ENCODE measurements at regions not wholly inside any gene's neighbourhood (a gene's known extent, or its start where the extent isn't known, plus 50 kb on each side); places are given as distances from the start of the nearest gene placed in this dataset.
"Not testable (repeated sequence)": the region's sequence is repeated elsewhere in the genome, so short reads cannot be mapped to it uniquely, and the experiment has no call there.

GRCh38 chr5:87640902-87641301 is 228.2 kb upstream of the CCNH start:
- H3K36me3 ChIP-seq (ENCODE audit: insufficient read depth, low read length) = no peaks in the 10 kb centered on the region
- DNase-seq (ENCODE audit: low read depth, low spot score) = no peak
- no peak for TF ChIP-seq POLR2AphosphoS5 (IDR thresholded peaks at IDR 0.05; ENCODE audit: borderline replicate concordance, low read depth, low read length)
- H3K4me3 ChIP-seq = no peak overlapping the region
- H3K27ac ChIP-seq = no peak overlapping the region
- no peak overlapping the region for H3K9ac ChIP-seq (ENCODE audit: insufficient read length)
- H3K9me3 ChIP-seq (ENCODE audit: low read depth, low read length) = no peaks in the 10 kb centered on the region; the same call in 1 of the 2 replicates

GRCh38 chr5:87627363-87627762 is 214.6 kb upstream of the CCNH start:
- H3K4me3 ChIP-seq = peak overlapping the region; percentile 62
- H3K27ac ChIP-seq = peak overlapping the region; percentile 49; the same call in 1 of the 2 replicates
- H3K9me3 ChIP-seq (ENCODE audit: low read depth, low read length) = no peaks in the 10 kb centered on the region
- TF ChIP-seq POLR2AphosphoS5 (IDR thresholded peaks at IDR 0.05; ENCODE audit: borderline replicate concordance, low read depth, low read length) (no peak), FOXP2 (optimal IDR thresholded peaks at IDR 0.05; ENCODE audit: control extremely low read depth, extremely low read length, insufficient read depth) (no peak), EZH2 (IDR thresholded peaks at IDR 0.05) (no peak)
- peak; percentile 42 for DNase-seq (ENCODE audit: low read depth, low spot score)
- no peak overlapping the region for H3K9ac ChIP-seq (ENCODE audit: insufficient read length)
- no peaks in the 10 kb centered on the region for H3K36me3 ChIP-seq (ENCODE audit: insufficient read depth, low read length)

GRCh38 chr5:87608385-87608784 is 195.7 kb upstream of the CCNH start:
- H3K36me3 ChIP-seq (ENCODE audit: insufficient read depth, low read length) = no peaks in the 10 kb centered on the region
- TF ChIP-seq EZH2 (IDR thresholded peaks at IDR 0.05) (no peak), POLR2AphosphoS5 (IDR thresholded peaks at IDR 0.05; ENCODE audit: borderline replicate concordance, low read depth, low read length) (no peak), FOXP2 (optimal IDR thresholded peaks at IDR 0.05; ENCODE audit: control extremely low read depth, extremely low read length, insufficient read depth) (no peak)
- no peak for DNase-seq (ENCODE audit: low read depth, low spot score)
- H3K27ac ChIP-seq = no peak overlapping the region
- H3K4me3 ChIP-seq = no peak overlapping the region
- no peak overlapping the region for H3K9ac ChIP-seq (ENCODE audit: insufficient read length)
- no peaks in the 10 kb centered on the region for H3K9me3 ChIP-seq (ENCODE audit: low read depth, low read length)

DNA sequence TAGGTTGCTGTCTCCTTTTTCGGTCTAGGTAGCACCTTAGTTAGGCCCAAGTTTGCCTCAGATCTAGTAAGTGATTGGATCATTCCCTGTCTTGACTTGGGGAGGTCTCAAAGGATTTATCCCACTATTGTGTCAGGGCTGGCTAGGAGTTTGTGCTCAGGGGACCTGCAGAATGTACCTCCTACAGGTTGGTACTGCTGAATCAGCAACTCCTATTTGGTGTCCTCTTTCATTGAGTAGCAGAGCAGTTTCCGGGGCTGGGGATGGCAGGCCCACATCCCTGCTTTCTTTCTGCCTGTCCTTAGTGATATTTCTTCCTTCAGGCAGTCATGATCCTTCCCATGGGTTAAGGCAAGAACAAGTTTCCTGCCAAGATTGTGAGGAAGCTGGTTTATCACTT is 192.9 kb upstream of the CCNH start:
- H3K9me3 ChIP-seq (ENCODE audit: low read depth, low read length) = no peaks in the 10 kb centered on the region
- H3K36me3 ChIP-seq (ENCODE audit: insufficient read depth, low read length) = no peaks in the 10 kb centered on the region
- DNase-seq (ENCODE audit: low read depth, low spot score) = no peak
- H3K27ac ChIP-seq = no peak overlapping the region
- H3K9ac ChIP-seq (ENCODE audit: insufficient read length) = no peak overlapping the region
- TF ChIP-seq FOXP2 (optimal IDR thresholded peaks at IDR 0.05; ENCODE audit: control extremely low read depth, extremely low read length, insufficient read depth) (no peak), POLR2AphosphoS5 (IDR thresholded peaks at IDR 0.05; ENCODE audit: borderline replicate concordance, low read depth, low read length) (no peak), EZH2 (IDR thresholded peaks at IDR 0.05) (no peak)
- no peak overlapping the region for H3K4me3 ChIP-seq

DNA sequence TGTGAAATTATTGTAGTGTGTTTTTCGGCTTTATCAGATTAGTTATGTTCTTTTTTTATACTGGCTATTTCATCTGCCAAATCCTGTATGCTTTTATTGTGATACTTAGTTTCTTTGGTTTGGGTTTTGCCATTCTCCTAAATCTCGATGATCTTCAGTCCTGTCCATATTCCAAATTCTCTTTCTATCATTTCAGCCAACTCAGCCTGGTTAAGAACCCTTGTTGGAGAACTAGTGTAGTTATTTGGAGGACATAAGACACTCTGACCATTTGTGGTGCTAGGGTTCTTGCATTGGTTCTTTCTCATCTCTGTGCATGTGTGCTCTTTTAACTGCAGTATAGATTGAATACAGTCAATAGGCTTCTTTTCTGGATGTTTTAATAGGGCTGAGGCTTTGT is 187.0 kb upstream of the CCNH start:
- no peak for DNase-seq (ENCODE audit: low read depth, low spot score)
- no peak overlapping the region for H3K9ac ChIP-seq (ENCODE audit: insufficient read length)
- H3K9me3 ChIP-seq (ENCODE audit: low read depth, low read length) = no peaks in the 10 kb centered on the region
- no peaks in the 10 kb centered on the region for H3K36me3 ChIP-seq (ENCODE audit: insufficient read depth, low read length)
- no peak overlapping the region for H3K27ac ChIP-seq
- no peak for TF ChIP-seq EZH2 (IDR thresholded peaks at IDR 0.05)
- TF ChIP-seq POLR2AphosphoS5 (IDR thresholded peaks at IDR 0.05; ENCODE audit: borderline replicate concordance, low read depth, low read length) = no peak
- no peak for TF ChIP-seq FOXP2 (optimal IDR thresholded peaks at IDR 0.05; ENCODE audit: control extremely low read depth, extremely low read length, insufficient read depth)
- no peak overlapping the region for H3K4me3 ChIP-seq

DNA sequence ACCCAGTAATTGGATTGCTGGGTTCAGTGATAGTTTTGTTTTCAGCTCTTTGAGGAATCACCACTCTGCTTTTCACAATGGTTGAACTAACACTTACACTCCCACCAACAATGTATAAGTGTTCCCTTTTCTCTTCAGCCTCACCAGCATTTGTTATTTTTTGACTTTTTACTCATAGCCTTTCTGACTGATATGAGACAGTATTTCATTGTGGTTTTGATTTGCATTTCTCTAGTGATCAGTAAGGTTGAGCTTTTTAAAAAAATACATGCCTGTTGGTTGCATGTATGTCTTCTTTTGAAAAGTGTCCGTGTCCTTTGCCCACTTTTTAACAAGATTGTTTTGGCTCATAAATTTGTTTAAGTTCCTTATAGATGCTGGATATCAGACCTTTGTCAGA is 185.7 kb upstream of the CCNH start:
- no peak for TF ChIP-seq POLR2AphosphoS5 (IDR thresholded peaks at IDR 0.05; ENCODE audit: borderline replicate concordance, low read depth, low read length)
- TF ChIP-seq FOXP2 (optimal IDR thresholded peaks at IDR 0.05; ENCODE audit: control extremely low read depth, extremely low read length, insufficient read depth) = no peak
- no peak for TF ChIP-seq EZH2 (IDR thresholded peaks at IDR 0.05)
- no peak overlapping the region for H3K9ac ChIP-seq (ENCODE audit: insufficient read length)
- no peaks in the 10 kb centered on the region for H3K9me3 ChIP-seq (ENCODE audit: low read depth, low read length)
- no peaks in the 10 kb centered on the region for H3K36me3 ChIP-seq (ENCODE audit: insufficient read depth, low read length)
- no peak for DNase-seq (ENCODE audit: low read depth, low spot score)
- H3K4me3 ChIP-seq = no peak overlapping the region
- H3K27ac ChIP-seq = no peak overlapping the region

DNA sequence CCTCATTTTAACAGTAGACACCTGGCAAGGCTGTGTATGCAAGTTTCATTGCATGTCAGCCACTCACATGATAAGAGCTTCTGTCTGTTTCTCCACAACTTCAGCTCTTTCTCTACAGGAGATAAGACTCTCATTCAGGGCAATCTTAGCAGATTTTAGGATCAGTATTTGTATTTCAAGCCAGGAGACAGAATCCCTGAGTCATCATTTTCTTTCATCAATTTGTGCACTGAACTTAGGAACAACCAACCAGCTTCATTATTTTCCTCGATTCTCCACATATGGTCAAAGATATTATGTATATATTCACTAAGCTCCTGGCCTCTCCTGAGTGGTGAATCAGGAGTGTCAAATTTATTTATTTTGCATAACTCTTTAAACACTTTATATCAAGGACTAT is 181.8 kb upstream of the CCNH start:
- no peak overlapping the region for H3K9ac ChIP-seq (ENCODE audit: insufficient read length)
- no peaks in the 10 kb centered on the region for H3K36me3 ChIP-seq (ENCODE audit: insufficient read depth, low read length)
- no peak overlapping the region for H3K4me3 ChIP-seq
- DNase-seq (ENCODE audit: low read depth, low spot score) = no peak
- H3K9me3 ChIP-seq (ENCODE audit: low read depth, low read length) = no peaks in the 10 kb centered on the region
- no peak overlapping the region for H3K27ac ChIP-seq
- TF ChIP-seq FOXP2 (optimal IDR thresholded peaks at IDR 0.05; ENCODE audit: control extremely low read depth, extremely low read length, insufficient read depth) (no peak), POLR2AphosphoS5 (IDR thresholded peaks at IDR 0.05; ENCODE audit: borderline replicate concordance, low read depth, low read length) (no peak), EZH2 (IDR thresholded peaks at IDR 0.05) (no peak)

- no peak for TF ChIP-seq POLR2AphosphoS5 (IDR thresholded peaks at IDR 0.05; ENCODE audit: borderline replicate concordance, low read depth, low read length)
- no peak for TF ChIP-seq EZH2 (IDR thresholded peaks at IDR 0.05)
- TF ChIP-seq FOXP2 (optimal IDR thresholded peaks at IDR 0.05; ENCODE audit: control extremely low read depth, extremely low read length, insufficient read depth) = no peak
- H3K4me3 ChIP-seq = no peak overlapping the region
- DNase-seq (ENCODE audit: low read depth, low spot score) = no peak
- no peak overlapping the region for H3K9ac ChIP-seq (ENCODE audit: insufficient read length)
- H3K9me3 ChIP-seq (ENCODE audit: low read depth, low read length) = no peaks in the 10 kb centered on the region
- no peak overlapping the region for H3K27ac ChIP-seq
- H3K36me3 ChIP-seq (ENCODE audit: insufficient read depth, low read length) = no peaks in the 10 kb centered on the region
Measured at GRCh38 chr5:87589587-87589986, 176.9 kb upstream of the CCNH start.

DNA sequence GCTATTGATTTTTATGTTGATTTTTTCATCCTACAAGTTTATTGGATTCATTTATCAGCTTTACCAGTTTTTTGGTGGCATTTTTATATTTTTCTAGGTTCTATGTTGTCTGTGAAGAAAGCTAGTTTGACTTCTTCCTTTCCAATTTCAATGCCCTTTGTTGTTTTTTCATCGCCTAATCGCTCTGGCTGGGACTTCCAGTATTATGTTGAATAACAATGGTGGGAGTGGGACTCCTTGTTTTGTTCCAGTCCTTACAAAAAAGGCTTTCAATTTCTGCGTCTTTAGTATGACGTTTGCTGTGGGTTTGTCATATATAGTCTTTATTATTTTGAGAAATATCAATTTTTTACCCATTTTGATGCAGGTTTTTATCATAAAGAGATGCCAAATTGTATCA is 175.6 kb upstream of the CCNH start:
- no peak for DNase-seq (ENCODE audit: low read depth, low spot score)
- Histone ChIP-seq H3K9me3 (ENCODE audit: low read depth, low read length) (no peaks in the 10 kb centered on the region), H3K4me3 (no peak overlapping the region), H3K9ac (ENCODE audit: insufficient read length) (no peak overlapping the region), H3K36me3 (ENCODE audit: insufficient read depth, low read length) (no peaks in the 10 kb centered on the region), H3K27ac (no peak overlapping the region)
- no peak for TF ChIP-seq EZH2 (IDR thresholded peaks at IDR 0.05)
- no peak for TF ChIP-seq FOXP2 (optimal IDR thresholded peaks at IDR 0.05; ENCODE audit: control extremely low read depth, extremely low read length, insufficient read depth)
- TF ChIP-seq POLR2AphosphoS5 (IDR thresholded peaks at IDR 0.05; ENCODE audit: borderline replicate concordance, low read depth, low read length) = no peak

- not testable (repeated sequence) for H3K9ac ChIP-seq (ENCODE audit: insufficient read length); H3K27ac ChIP-seq; H3K9me3 ChIP-seq (ENCODE audit: low read depth, low read length); H3K36me3 ChIP-seq (ENCODE audit: insufficient read depth, low read length); DNase-seq (ENCODE audit: low read depth, low spot score); H3K4me3 ChIP-seq
Measured at GRCh38 chr5:87583704-87584103, 171.0 kb upstream of the CCNH start.
